ENCODE measurements at regions not wholly inside any gene's neighbourhood (a gene's known extent, or its start where the extent isn't known, plus 50 kb on each side); places are given as distances from the start of the nearest gene placed in this dataset.

DNA sequence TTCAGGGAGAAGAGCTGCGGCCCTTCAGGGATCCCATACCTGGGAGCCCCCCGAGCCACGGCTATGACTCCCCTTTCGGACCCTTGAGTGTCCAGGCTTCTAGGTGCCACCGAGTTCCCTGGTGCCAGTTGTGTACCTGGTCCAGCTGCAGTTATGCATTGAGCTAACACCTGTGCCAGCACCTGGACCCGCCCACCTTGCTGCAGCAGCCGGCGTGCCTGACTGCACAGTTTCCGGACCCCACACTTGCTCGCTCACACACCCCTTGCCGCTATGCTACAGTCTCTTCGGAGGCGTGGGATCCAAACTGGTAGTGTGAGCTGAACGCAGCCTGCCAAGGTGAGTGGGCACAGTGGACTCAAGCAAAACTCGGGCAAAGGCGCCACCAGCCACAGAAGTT lies 284.5 kb upstream of the ROBO1 start:
- DNase-seq (ENCODE audit: low spot score) = no peak

DNA sequence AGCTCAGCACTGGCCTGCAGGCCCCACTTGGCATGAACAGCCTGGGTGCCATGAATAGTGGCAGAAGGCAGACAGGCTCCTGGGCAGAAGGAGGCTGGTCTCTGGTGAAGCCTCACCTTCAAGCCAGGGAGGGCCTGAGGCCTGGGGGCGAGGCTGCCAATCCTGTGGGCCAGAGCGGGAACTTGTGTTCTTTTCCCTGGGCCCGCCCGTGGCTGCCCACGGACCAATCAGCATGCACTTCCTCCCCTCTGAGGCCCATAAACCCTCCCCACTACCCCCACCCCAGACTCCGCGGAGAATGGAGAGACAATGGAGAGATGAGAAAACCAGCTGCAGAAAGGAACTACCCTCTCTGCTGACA lies 283.8 kb upstream of the ROBO1 start:
- DNase-seq (ENCODE audit: low spot score) = no peak

GRCh38 chr3:80050826-80051601 lies 283.2 kb upstream of the ROBO1 start:
- DNase-seq (ENCODE audit: low spot score) = no peak

GRCh38 chr3:80043226-80043625 lies 275.4 kb upstream of the ROBO1 start:
- no peak for DNase-seq (ENCODE audit: low spot score)

GRCh38 chr3:80040067-80040466 lies 272.3 kb upstream of the ROBO1 start:
- DNase-seq (ENCODE audit: low spot score) = no peak

DNA sequence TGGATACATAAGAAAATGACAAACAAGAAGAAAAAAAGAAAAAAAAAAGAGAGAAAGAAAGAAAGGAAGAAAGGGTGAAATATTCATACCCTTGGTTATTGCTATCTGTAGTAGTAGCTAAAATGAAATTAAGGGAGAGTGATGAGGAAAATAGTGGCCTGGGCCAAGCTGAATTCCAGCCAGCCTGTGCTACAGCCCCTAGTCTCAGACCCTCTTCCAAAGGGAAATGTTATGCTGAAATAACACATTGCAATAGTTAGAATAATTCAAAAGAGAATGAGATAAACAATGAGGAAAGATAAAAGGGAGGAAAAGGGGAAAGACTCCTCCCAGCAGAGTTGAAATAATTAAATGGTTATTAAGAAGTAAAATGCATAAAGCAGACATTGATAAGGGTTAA lies 268.4 kb upstream of the ROBO1 start:
- no peak for DNase-seq (ENCODE audit: low spot score)

GRCh38 chr3:80035021-80035420 lies 267.2 kb upstream of the ROBO1 start:
- no peak for DNase-seq (ENCODE audit: low spot score)

GRCh38 chr3:80023010-80023409 lies 255.2 kb upstream of the ROBO1 start:
- DNase-seq (ENCODE audit: low spot score) = no peak

GRCh38 chr3:80018375-80018774 lies 250.6 kb upstream of the ROBO1 start:
- DNase-seq (ENCODE audit: low spot score) = no peak

GRCh38 chr3:80017369-80017768 lies 249.6 kb upstream of the ROBO1 start:
- no peak for DNase-seq (ENCODE audit: low spot score)

- no peak for DNase-seq (ENCODE audit: low spot score)
Observed at GRCh38 chr3:80014576-80014975, 246.8 kb upstream of the ROBO1 start.

DNA sequence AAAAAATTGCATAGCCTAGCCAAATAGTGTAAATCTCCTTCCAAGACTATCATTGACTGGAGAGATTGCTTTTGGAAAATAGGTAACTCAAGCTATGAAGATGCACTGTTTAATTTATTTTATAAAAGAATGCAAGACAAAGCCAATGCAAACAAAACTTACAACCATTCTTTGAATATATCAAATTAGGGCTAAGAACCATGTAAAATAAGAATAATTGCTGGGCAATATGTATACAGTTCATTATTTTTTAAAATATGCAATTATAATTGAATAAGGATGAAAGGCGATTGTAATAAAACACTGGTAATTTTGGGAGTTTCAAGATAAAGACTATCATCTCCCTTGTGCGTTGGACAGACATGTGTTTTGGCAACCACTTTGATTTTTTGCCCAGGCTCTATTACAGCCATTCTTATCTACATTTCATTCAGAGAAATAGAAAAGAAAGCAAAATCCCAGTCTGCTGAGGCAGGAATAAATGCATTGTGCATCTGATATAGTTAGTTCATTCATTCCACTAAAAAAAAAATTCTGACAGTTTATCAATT lies 242.3 kb upstream of the ROBO1 start:
- DNase-seq (ENCODE audit: low spot score) = no peak

GRCh38 chr3:80007522-80007921 lies 239.7 kb upstream of the ROBO1 start:
- no peak for DNase-seq (ENCODE audit: low spot score)

- DNase-seq (ENCODE audit: low spot score) = no peak
Observed at GRCh38 chr3:80006315-80006714, 238.5 kb upstream of the ROBO1 start.

DNA sequence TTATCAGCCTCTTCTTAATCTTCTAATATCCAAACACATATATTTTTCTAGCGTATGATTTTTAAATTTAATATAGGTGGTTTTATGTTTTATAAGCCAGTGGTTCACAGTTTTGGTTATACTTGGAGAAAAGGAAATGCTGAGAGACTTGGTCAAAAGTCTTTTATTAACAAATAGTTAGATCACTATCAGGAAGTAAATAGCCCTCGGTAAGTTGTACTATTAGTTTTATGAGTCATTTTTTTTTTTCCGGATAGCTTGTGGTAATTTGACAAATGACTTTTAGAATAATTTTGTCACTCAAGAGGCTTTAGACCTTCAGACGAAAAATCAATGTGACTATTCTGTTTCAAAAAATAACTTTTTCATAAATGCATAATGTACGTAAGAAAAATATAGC lies 232.2 kb upstream of the ROBO1 start:
- DNase-seq (ENCODE audit: low spot score) = no peak

DNA sequence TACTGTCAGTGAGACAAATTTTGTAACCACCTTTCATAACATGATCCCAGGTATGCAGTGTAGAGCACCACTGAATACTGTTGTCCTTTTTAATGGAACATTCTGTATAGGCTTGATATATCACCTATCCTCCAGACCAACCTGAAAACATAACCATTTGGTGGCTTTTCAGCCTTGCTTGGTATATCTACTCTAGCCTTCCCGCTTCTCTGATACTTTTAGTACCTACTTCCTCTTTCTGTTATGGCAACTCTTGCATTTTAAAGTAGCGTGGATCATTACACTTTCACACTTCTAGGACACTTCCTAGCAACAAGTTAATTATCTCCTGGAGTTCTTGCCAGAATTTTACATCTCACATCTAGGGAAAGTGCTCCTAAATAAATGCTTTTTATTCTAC lies 226.6 kb upstream of the ROBO1 start:
- no peak for DNase-seq (ENCODE audit: low spot score)

GRCh38 chr3:79986338-79986737 lies 218.5 kb upstream of the ROBO1 start:
- no peak for DNase-seq (ENCODE audit: low spot score)

GRCh38 chr3:79985816-79986215 lies 218.0 kb upstream of the ROBO1 start:
- DNase-seq (ENCODE audit: low spot score) = no peak

GRCh38 chr3:79983118-79983517 lies 215.3 kb upstream of the ROBO1 start:
- DNase-seq (ENCODE audit: low spot score) = no peak

DNA sequence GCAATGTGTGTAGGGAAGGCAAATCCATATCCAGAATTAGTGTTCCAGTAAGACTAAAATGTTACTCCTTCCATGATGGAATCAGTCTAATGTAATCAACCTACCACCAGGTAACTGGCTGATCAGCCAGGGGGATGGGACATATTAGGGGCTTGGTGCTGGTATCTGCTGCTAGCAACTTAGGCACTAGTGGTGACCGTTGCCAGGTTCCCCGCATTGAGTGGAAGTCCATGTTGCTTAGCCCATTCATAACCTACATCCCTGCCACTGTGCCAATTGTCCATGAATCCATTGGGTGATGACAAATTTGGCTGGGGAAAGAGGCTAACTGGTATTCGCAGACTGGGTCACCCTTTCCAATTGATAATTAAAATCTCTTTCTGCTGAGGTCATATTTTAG lies 212.2 kb upstream of the ROBO1 start:
- no peak for DNase-seq (ENCODE audit: low spot score)

DNA sequence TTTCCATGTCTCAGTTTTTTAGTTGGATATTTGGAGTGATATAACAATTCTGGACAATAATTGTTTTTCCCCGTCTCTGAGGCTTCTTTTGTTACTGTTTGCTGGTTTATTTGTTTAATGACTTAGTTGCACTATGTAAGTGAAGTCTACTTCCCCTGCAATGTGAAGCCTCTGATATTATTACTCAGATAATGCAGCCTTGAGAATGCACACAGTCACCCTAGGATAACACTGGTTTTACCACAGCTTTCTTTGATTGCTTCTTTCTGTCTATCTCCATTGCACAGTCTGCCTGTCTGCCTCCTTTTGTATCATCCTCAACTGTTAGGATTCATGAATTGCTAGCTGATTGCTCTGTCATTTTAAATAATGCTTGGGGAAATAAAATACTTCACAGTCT lies 208.7 kb upstream of the ROBO1 start:
- DNase-seq (ENCODE audit: low spot score) = no peak

GRCh38 chr3:79973917-79974595 lies 206.3 kb upstream of the ROBO1 start:
- DNase-seq (ENCODE audit: low spot score) = no peak

- no peak for DNase-seq (ENCODE audit: low spot score)
Observed at GRCh38 chr3:79973482-79973881, 205.7 kb upstream of the ROBO1 start.

- no peak for DNase-seq (ENCODE audit: low spot score)
Observed at GRCh38 chr3:79968418-79968817, 200.6 kb upstream of the ROBO1 start.
